ENCODE measurements at regions not wholly inside any gene's neighbourhood (a gene's known extent, or its start where the extent isn't known, plus 50 kb on each side); places are given as distances from the start of the nearest gene placed in this dataset.

- Histone ChIP-seq H3K36me3 (no peaks in the 10 kb centered on the region), H3K27me3 (no peaks in the 10 kb centered on the region), H3K4me3 (no peak overlapping the region), H3K9me3 (no peaks in the 10 kb centered on the region)
- no peak for DNase-seq
Observed at GRCh38 chr3:106190296-106190695, 321.5 kb upstream of the CBLB start.

GRCh38 chr3:106191211-106191610 is 322.4 kb upstream of the CBLB start:
- H3K9me3 ChIP-seq, result no peaks in the 10 kb centered on the region
- H3K4me3 ChIP-seq, result no peak overlapping the region
- no peak for DNase-seq
- no peaks in the 10 kb centered on the region for H3K36me3 ChIP-seq
- no peaks in the 10 kb centered on the region for H3K27me3 ChIP-seq

GRCh38 chr3:106191913-106192312 is 323.1 kb upstream of the CBLB start:
- H3K9me3 ChIP-seq, result no peaks in the 10 kb centered on the region
- H3K27me3 ChIP-seq, result no peaks in the 10 kb centered on the region
- H3K36me3 ChIP-seq, result no peaks in the 10 kb centered on the region
- DNase-seq, result no peak
- H3K4me3 ChIP-seq, result no peak overlapping the region

GRCh38 chr3:106193876-106194275 is 325.1 kb upstream of the CBLB start:
- H3K27me3 ChIP-seq, result no peaks in the 10 kb centered on the region
- no peaks in the 10 kb centered on the region; the same call in 1 of the 2 replicates for H3K9me3 ChIP-seq
- H3K36me3 ChIP-seq, result no peaks in the 10 kb centered on the region
- DNase-seq, result no peak
- no peak overlapping the region for H3K4me3 ChIP-seq

GRCh38 chr3:106194726-106195125 is 325.9 kb upstream of the CBLB start:
- no peaks in the 10 kb centered on the region; the same call in 1 of the 2 replicates for H3K9me3 ChIP-seq
- H3K36me3 ChIP-seq, result no peaks in the 10 kb centered on the region
- H3K27me3 ChIP-seq, result no peaks in the 10 kb centered on the region
- H3K4me3 ChIP-seq, result no peak overlapping the region
- no peak for DNase-seq

GRCh38 chr3:106197532-106198194 is 328.9 kb upstream of the CBLB start:
- Histone ChIP-seq H3K36me3 (no peaks in the 10 kb centered on the region), H3K27me3 (no peaks in the 10 kb centered on the region), H3K4me3 (no peak overlapping the region), H3K9me3 (no peaks in the 10 kb centered on the region; the same call in 1 of the 2 replicates)
- DNase-seq, result no peak

GRCh38 chr3:106204160-106204868 is 335.5 kb upstream of the CBLB start:
- H3K27me3 ChIP-seq, result no peaks in the 10 kb centered on the region
- H3K9me3 ChIP-seq, result no peaks in the 10 kb centered on the region
- H3K4me3 ChIP-seq, result no peak overlapping the region
- no peak for DNase-seq
- H3K36me3 ChIP-seq, result no peaks in the 10 kb centered on the region

GRCh38 chr3:106206146-106206545 is 337.3 kb upstream of the CBLB start:
- H3K36me3 ChIP-seq, result no peaks in the 10 kb centered on the region
- DNase-seq, result no peak
- no peaks in the 10 kb centered on the region for H3K9me3 ChIP-seq
- no peaks in the 10 kb centered on the region for H3K27me3 ChIP-seq
- H3K4me3 ChIP-seq, result no peak overlapping the region

- no peaks in the 10 kb centered on the region for H3K27me3 ChIP-seq
- DNase-seq, result no peak
- no peaks in the 10 kb centered on the region for H3K9me3 ChIP-seq
- no peaks in the 10 kb centered on the region for H3K36me3 ChIP-seq
- H3K4me3 ChIP-seq, result no peak overlapping the region
Observed at GRCh38 chr3:106206613-106207012, 337.8 kb upstream of the CBLB start.

GRCh38 chr3:106208251-106208650 is 339.4 kb upstream of the CBLB start:
- Histone ChIP-seq H3K4me3 (no peak overlapping the region), H3K27me3 (no peaks in the 10 kb centered on the region)
- DNase-seq, result no peak

GRCh38 chr3:106208967-106209366 is 340.2 kb upstream of the CBLB start:
- Histone ChIP-seq H3K4me3 (no peak overlapping the region), H3K9me3 (no peaks in the 10 kb centered on the region), H3K36me3 (no peaks in the 10 kb centered on the region), H3K27me3 (no peaks in the 10 kb centered on the region)
- DNase-seq, result no peak

More at GRCh38 chr3:106208251-106208650, 339.4 kb upstream of the CBLB start:
- Histone ChIP-seq H3K36me3 (no peaks in the 10 kb centered on the region), H3K9me3 (no peaks in the 10 kb centered on the region)

- DNase-seq, result no peak
- no peaks in the 10 kb centered on the region for H3K9me3 ChIP-seq
Observed at GRCh38 chr3:106209482-106209881, 340.7 kb upstream of the CBLB start.

GRCh38 chr3:106210923-106211322 is 342.1 kb upstream of the CBLB start:
- Histone ChIP-seq H3K4me3 (no peak overlapping the region), H3K9me3 (no peaks in the 10 kb centered on the region), H3K36me3 (no peaks in the 10 kb centered on the region), H3K27me3 (no peaks in the 10 kb centered on the region)
- no peak for DNase-seq

More at GRCh38 chr3:106209482-106209881, 340.7 kb upstream of the CBLB start:
- Histone ChIP-seq H3K36me3 (no peaks in the 10 kb centered on the region), H3K4me3 (no peak overlapping the region), H3K27me3 (no peaks in the 10 kb centered on the region)

GRCh38 chr3:106212665-106213222 is 343.9 kb upstream of the CBLB start:
- H3K4me3 ChIP-seq, result no peak overlapping the region

GRCh38 chr3:106213954-106214353 is 345.1 kb upstream of the CBLB start:
- H3K27me3 ChIP-seq, result no peaks in the 10 kb centered on the region
- no peak for DNase-seq
- H3K36me3 ChIP-seq, result no peaks in the 10 kb centered on the region
- no peak overlapping the region for H3K4me3 ChIP-seq
- H3K9me3 ChIP-seq, result peaks cover 3% of the 10 kb centered on the region; the same call in 1 of the 2 replicates

More at GRCh38 chr3:106212665-106213222, 343.9 kb upstream of the CBLB start:
- DNase-seq, result no peak
- H3K27me3 ChIP-seq, result no peaks in the 10 kb centered on the region
- H3K9me3 ChIP-seq, result no peaks in the 10 kb centered on the region
- no peaks in the 10 kb centered on the region for H3K36me3 ChIP-seq

GRCh38 chr3:106214641-106215040 is 345.8 kb upstream of the CBLB start:
- Histone ChIP-seq H3K36me3 (no peaks in the 10 kb centered on the region), H3K4me3 (no peak overlapping the region), H3K27me3 (no peaks in the 10 kb centered on the region), H3K9me3 (peaks cover 4% of the 10 kb centered on the region)
- DNase-seq, result no peak

- DNase-seq, result no peak
- H3K36me3 ChIP-seq, result no peaks in the 10 kb centered on the region
- H3K9me3 ChIP-seq, result peaks cover 7% of the 10 kb centered on the region
- no peak overlapping the region for H3K4me3 ChIP-seq
- H3K27me3 ChIP-seq, result no peaks in the 10 kb centered on the region
Observed at GRCh38 chr3:106215047-106215446, 346.2 kb upstream of the CBLB start.

GRCh38 chr3:106217745-106218144 is 348.9 kb upstream of the CBLB start:
- Histone ChIP-seq H3K27me3 (no peaks in the 10 kb centered on the region), H3K9me3 (peaks cover 7% of the 10 kb centered on the region), H3K36me3 (no peaks in the 10 kb centered on the region), H3K4me3 (no peak overlapping the region)
- no peak for DNase-seq

All from MG63 (cell line).